Thyroid gland (tissue), 4 donors: ENCODE measurements at regions not wholly inside any gene's neighbourhood (a gene's known extent, or its start where the extent isn't known, plus 50 kb on each side); places are given as distances from the start of the nearest gene placed in this dataset.

Source experiments
- CTCF ChIP-seq, 6 experiments: fragments of 200-600 bp in 3 of 6; fragments of 450-650 bp in 3 of 6; sonication (generic) in 3 of 6; IDR thresholded peaks; one replicate each; pipeline ENCODE4 v1.5.1; 2016 to 2019; ENCODE audit warnings: antibody characterized with exemption in 6 of 6, mild to moderate bottlenecking in 2 of 6, inconsistent platforms in 1 of 6, moderate library complexity in 1 of 6
- POLR2A ChIP-seq, 2 donors: fragments of 450-650 bp; IDR thresholded peaks; one replicate each; pipeline ENCODE4 v1.6.1; 2017; ENCODE audit warnings: antibody characterized with exemption in 2 of 2, mild to moderate bottlenecking in 2 of 2, moderate library complexity in 1 of 2

- TF ChIP-seq CTCF (IDR thresholded peaks at IDR 0.05) (no peak), POLR2A (IDR thresholded peaks at IDR 0.05) (no peak)
Measured at GRCh38 chr5:50990296-50990924, 324.0 kb downstream of the PARP8 start.
